Neural progenitor cell (in vitro differentiated cells): ENCODE measurements at regions not wholly inside any gene's neighbourhood (a gene's known extent, or its start where the extent isn't known, plus 50 kb on each side); places are given as distances from the start of the nearest gene placed in this dataset.

Source experiments
- CTCF ChIP-seq: fragments of 200-600 bp; sonication (generic); IDR thresholded peaks from 2 replicates; pipeline ENCODE4 v1.5.1; 2017; ENCODE audit warnings: antibody characterized with exemption, mild to moderate bottlenecking
- EZH2 ChIP-seq: fragments of 200-600 bp; sonication (generic); IDR thresholded peaks from 2 replicates; pipeline ENCODE4 v1.6.1; 2017; ENCODE audit warnings: antibody characterized with exemption, mild to moderate bottlenecking, moderate library complexity
- EZH2phosphoT487 ChIP-seq: fragments of 200-600 bp; sonication (generic); IDR thresholded peaks from 2 replicates; pipeline ENCODE4 v1.6.1; 2017; ENCODE audit warnings: antibody characterized with exemption

- no peak for TF ChIP-seq CTCF
- no peak for TF ChIP-seq EZH2
- TF ChIP-seq EZH2phosphoT487 = no peak
Measured at GRCh38 chr10:105383978-105384377, 742.9 kb downstream of the SORCS3 start.
